HG02885 (cell line): ENCODE measurements at regions not wholly inside any gene's neighbourhood (a gene's known extent, or its start where the extent isn't known, plus 50 kb on each side); places are given as distances from the start of the nearest gene placed in this dataset.

Experiments used
- ATAC-seq: cut with Tn5 transposase; IDR thresholded peaks from one replicate; pipeline ENCODE4 v1.9.1; 2021; ENCODE audit warnings: mild to moderate bottlenecking; ENCODE audit not compliant: unreplicated experiment, poor library complexity

GRCh38 chr6:139442188-139442671 is 67.8 kb upstream of the CITED2 start:
- no peak for ATAC-seq

GRCh38 chr6:139439349-139439748 is 64.9 kb upstream of the CITED2 start:
- no peak for ATAC-seq

GRCh38 chr6:139438775-139439174 is 64.3 kb upstream of the CITED2 start:
- no peak for ATAC-seq

DNA sequence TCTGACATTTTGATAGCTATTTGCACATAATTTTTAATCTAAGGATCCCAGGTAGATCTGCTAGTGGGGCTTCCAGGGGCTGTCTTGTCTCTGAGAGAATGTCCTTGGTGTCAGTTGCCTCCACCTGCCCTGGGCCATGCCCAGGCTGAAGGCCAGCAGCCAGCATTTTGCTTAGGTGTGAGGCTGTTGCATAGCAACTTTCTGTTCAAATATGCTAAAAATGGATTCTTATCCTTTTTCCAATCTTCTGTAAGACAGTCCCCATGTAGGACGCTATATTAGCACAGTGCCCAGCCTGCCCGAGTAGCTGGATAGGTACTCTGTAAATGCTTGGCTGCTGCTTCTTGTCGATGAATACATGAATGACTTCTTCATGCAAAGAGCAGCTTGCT is 62.5 kb upstream of the CITED2 start:
- ATAC-seq = no peak

GRCh38 chr6:139436200-139436956 is 61.9 kb upstream of the CITED2 start:
- no peak for ATAC-seq

- no peak for ATAC-seq
Measured at GRCh38 chr6:139433631-139434419, 59.4 kb upstream of the CITED2 start.

DNA sequence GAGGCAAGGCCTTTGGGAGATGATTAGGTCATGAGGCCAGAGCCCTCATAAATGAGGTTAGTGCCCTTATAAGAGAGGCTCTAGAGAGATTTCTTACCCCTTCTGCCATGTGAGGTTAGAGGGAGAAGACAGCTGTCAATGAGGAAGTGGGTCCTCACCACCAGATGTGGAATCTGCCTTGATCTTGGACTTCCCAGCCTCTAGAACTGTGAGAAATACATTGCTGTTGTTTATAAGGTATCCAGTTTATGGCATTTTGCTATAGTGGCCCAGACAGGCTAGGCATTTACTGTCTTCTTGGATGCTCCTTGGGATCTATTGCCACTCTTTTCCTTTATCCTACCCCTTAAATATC is 57.1 kb upstream of the CITED2 start:
- ATAC-seq = no peak

- ATAC-seq = no peak
Measured at GRCh38 chr6:139430899-139431601, 56.6 kb upstream of the CITED2 start.

GRCh38 chr6:139429580-139430145 is 55.2 kb upstream of the CITED2 start:
- ATAC-seq = no peak

DNA sequence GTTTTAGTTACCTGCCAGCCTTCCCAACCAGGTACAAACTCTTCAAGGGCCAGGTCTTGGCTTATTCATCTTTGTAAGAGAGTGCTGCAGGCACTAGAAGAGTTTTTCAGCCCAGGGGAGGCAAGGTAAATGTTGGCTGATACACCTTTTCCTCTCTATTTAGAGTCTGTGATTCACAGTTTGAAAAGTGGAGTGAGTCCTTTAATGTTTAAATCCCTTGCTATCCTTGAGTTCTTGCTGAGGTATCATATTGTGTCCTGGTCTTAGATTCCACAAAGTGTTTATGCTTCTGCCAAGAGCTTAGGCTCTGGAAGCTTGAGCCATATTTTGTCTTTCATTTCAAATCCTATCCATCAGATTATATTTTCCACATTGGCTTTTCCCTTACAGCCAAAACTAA is 52.8 kb upstream of the CITED2 start:
- no peak for ATAC-seq

- ATAC-seq = no peak
Measured at GRCh38 chr6:139426795-139427194, 52.3 kb upstream of the CITED2 start.

GRCh38 chr6:139425780-139426179 is 51.3 kb upstream of the CITED2 start:
- ATAC-seq = no peak

GRCh38 chr6:139423971-139424667 is 49.7 kb upstream of the CITED2 start:
- no peak for ATAC-seq
